Liver (tissue), 8 donors: ENCODE measurements at regions not wholly inside any gene's neighbourhood (a gene's known extent, or its start where the extent isn't known, plus 50 kb on each side); places are given as distances from the start of the nearest gene placed in this dataset.

Experiments
- DNase-seq: peaks from one replicate; pipeline ENCODE4 v3.0.0-alpha.2; 2017; ENCODE audit warnings: low spot score
- H3K27ac ChIP-seq, 2 donors: one replicate each; pipeline ENCODE4 v1.7.0; 2013; ENCODE audit warnings: inconsistent platforms in 2 of 2, low read length in 2 of 2, control low read depth in 1 of 2, low read depth in 1 of 2, mild to moderate bottlenecking in 1 of 2
- H3K27me3 ChIP-seq, 4 donors: one replicate each; pipeline versions ENCODE4 v1.6.1 to v1.7.0; 2013; ENCODE audit warnings: low read length in 3 of 4, inconsistent platforms in 1 of 4, mild to moderate bottlenecking in 1 of 4, moderate library complexity in 1 of 4; ENCODE audit not compliant: control insufficient read depth in 4 of 4, insufficient read depth in 4 of 4
- H3K36me3 ChIP-seq, 4 donors: one replicate each; pipeline versions ENCODE4 v1.6.1 to v1.7.0; 2013; ENCODE audit warnings: low read length in 3 of 4, mild to moderate bottlenecking in 3 of 4, low read depth in 1 of 4, moderate library complexity in 1 of 4; ENCODE audit not compliant: control insufficient read depth in 4 of 4, insufficient read depth in 3 of 4
- H3K4me1 ChIP-seq, 4 donors: one replicate each; pipeline versions ENCODE4 v1.6.1 to v1.7.0; 2013; ENCODE audit warnings: low read length in 3 of 4, mild to moderate bottlenecking in 3 of 4, moderate library complexity in 1 of 4; ENCODE audit not compliant: control insufficient read depth in 4 of 4, insufficient read depth in 4 of 4
- H3K4me3 ChIP-seq, 3 donors: one replicate each; pipeline versions ENCODE4 v1.6.1 to v1.7.0; 2013; ENCODE audit warnings: low read length in 3 of 3, control low read depth in 1 of 3, low read depth in 1 of 3, mild to moderate bottlenecking in 1 of 3
- H3K9ac ChIP-seq, 2 donors: one replicate each; pipeline ENCODE4 v1.7.0; 2013; ENCODE audit warnings: low read length in 2 of 2, mild to moderate bottlenecking in 2 of 2, moderate library complexity in 2 of 2, control low read depth in 1 of 2, low read depth in 1 of 2
- H3K9me3 ChIP-seq, 4 donors: one replicate each; pipeline versions ENCODE4 v1.6.1 to v1.7.0; 2013; ENCODE audit warnings: low read length in 3 of 4; ENCODE audit not compliant: control insufficient read depth in 4 of 4
- CTCF ChIP-seq: fragments of 150-350 bp; IDR thresholded peaks from 2 replicates; pipeline ENCODE4 v1.5.1; 2017; ENCODE audit warnings: improper control_type of control experiment, low read depth, low read length; ENCODE audit not compliant: missing input control
- EGR1 ChIP-seq, 2 donors: IDR thresholded peaks; 2 replicates each; pipeline ENCODE4 v1.6.1; 2016 to 2018; ENCODE audit warnings: antibody characterized with exemption in 2 of 2, low read depth in 2 of 2
- FOXA1 ChIP-seq: IDR thresholded peaks from 2 replicates; pipeline ENCODE4 v1.6.1; 2016; ENCODE audit warnings: antibody characterized with exemption
- FOXA2 ChIP-seq: IDR thresholded peaks from 2 replicates; pipeline ENCODE4 v1.6.1; 2016; ENCODE audit warnings: antibody characterized with exemption
- GABPA ChIP-seq, 2 donors: IDR thresholded peaks in 1 of 2; conservative IDR thresholded peaks in 1 of 2; 2 replicates each; pipeline ENCODE4 v1.6.1; 2016; ENCODE audit warnings: antibody characterized with exemption in 2 of 2, mild to moderate bottlenecking in 1 of 2, moderate library complexity in 1 of 2
- HNF4A ChIP-seq, 2 donors: conservative IDR thresholded peaks; 2 replicates each; pipeline ENCODE4 v1.6.1; 2016; ENCODE audit warnings: antibody characterized with exemption in 2 of 2, mild to moderate bottlenecking in 2 of 2
- HNF4G ChIP-seq: IDR thresholded peaks from 2 replicates; pipeline ENCODE4 v1.6.1; 2016; ENCODE audit warnings: antibody characterized with exemption
- JUND ChIP-seq, 2 donors: IDR thresholded peaks; 2 replicates each; pipeline ENCODE4 v1.6.1; 2016; ENCODE audit warnings: antibody characterized with exemption in 2 of 2
- MAX ChIP-seq: IDR thresholded peaks from 2 replicates; pipeline ENCODE4 v1.6.1; 2016; ENCODE audit warnings: antibody characterized with exemption
- NR2F2 ChIP-seq: IDR thresholded peaks from 2 replicates; pipeline ENCODE4 v1.6.1; 2016; ENCODE audit warnings: antibody characterized with exemption
- RAD21 ChIP-seq, 2 donors: IDR thresholded peaks; 2 replicates each; pipeline ENCODE4 v1.6.1; 2016; ENCODE audit warnings: antibody characterized with exemption in 2 of 2, mild to moderate bottlenecking in 2 of 2
- REST ChIP-seq: IDR thresholded peaks from 2 replicates; pipeline ENCODE4 v1.6.1; 2016; ENCODE audit warnings: antibody characterized with exemption, mild to moderate bottlenecking
- RXRA ChIP-seq, 2 donors: IDR thresholded peaks; 2 replicates each; pipeline ENCODE4 v1.6.1; 2017 to 2018; ENCODE audit warnings: antibody characterized with exemption in 2 of 2, mild to moderate bottlenecking in 1 of 2
- SP1 ChIP-seq: IDR thresholded peaks from 2 replicates; pipeline ENCODE4 v1.6.1; 2018; ENCODE audit warnings: antibody characterized with exemption, mild to moderate bottlenecking
- TAF1 ChIP-seq: conservative IDR thresholded peaks from 2 replicates; pipeline ENCODE4 v1.6.1; 2016; ENCODE audit warnings: antibody characterized with exemption, mild to moderate bottlenecking
- YY1 ChIP-seq: IDR thresholded peaks from 2 replicates; pipeline ENCODE4 v1.6.1; 2016; ENCODE audit warnings: antibody characterized with exemption, mild to moderate bottlenecking
- ZBTB33 ChIP-seq: IDR thresholded peaks from 2 replicates; pipeline ENCODE4 v1.6.1; 2016; ENCODE audit warnings: antibody characterized with exemption
- WGBS: extraction: QIAGEN DNeasy Blood & Tissue Kit; methylation state at CpG from one replicate; pipeline ENCODE4 v1.1.7; 2013; 5-methylcytosine and 5-hydroxymethylcytosine counted together
- TF ChIP-seq, protein P1 (sequence below): IDR thresholded peaks from 2 replicates; pipeline ENCODE4 v1.6.1; 2016; ENCODE audit warnings: antibody characterized with exemption
- donor health status: healthy.
- donor health status: healthy.
- donor health status: healthy.
- donor health status: healthy.
- donor health status: healthy.

- no peak for TF ChIP-seq ZBTB33
Observed at GRCh38 chr13:87123987-87124784, 547.0 kb upstream of the SLITRK5 start (continued).

DNA sequence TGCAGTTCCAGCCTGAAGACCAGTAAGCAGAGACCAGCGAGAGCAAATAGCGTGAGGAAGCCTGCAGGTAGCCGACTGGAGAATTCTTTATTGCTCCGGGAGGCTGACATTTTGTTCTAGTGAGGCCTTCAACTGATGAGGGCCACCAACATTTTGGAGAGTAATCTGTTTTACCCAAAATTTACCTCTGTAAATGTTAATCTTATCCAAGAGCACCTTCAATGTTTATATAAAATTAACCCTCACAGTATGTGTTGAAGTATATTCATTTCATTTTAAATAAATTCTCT, 546.4 kb upstream of the SLITRK5 start:
- no peak for TF ChIP-seq TAF1
- TF ChIP-seq REST: no peak
- TF ChIP-seq GABPA (IDR thresholded peaks at IDR 0.05 in 1 of 2, conservative IDR thresholded peaks at IDR 0.05 in 1 of 2): no peak
- TF ChIP-seq EGR1 (IDR thresholded peaks at IDR 0.05; ENCODE audit: low read depth in 2 of 2): no peak
- no peak for TF ChIP-seq HNF4A (conservative IDR thresholded peaks at IDR 0.05)
- no peak for TF ChIP-seq RXRA (IDR thresholded peaks at IDR 0.05)
- TF ChIP-seq SP1: no peak
- no peak for TF ChIP-seq YY1
- TF ChIP-seq JUND (IDR thresholded peaks at IDR 0.05): no peak
- TF ChIP-seq, protein P1, sequence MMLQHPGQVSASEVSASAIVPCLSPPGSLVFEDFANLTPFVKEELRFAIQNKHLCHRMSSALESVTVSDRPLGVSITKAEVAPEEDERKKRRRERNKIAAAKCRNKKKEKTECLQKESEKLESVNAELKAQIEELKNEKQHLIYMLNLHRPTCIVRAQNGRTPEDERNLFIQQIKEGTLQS: no peak
- TF ChIP-seq RAD21 (IDR thresholded peaks at IDR 0.05): no peak
- TF ChIP-seq ZBTB33: no peak
- no peak for TF ChIP-seq FOXA2
- no peak for TF ChIP-seq CTCF
- TF ChIP-seq NR2F2: no peak
- no peak for TF ChIP-seq FOXA1
- no peak for TF ChIP-seq HNF4G
- no peak for TF ChIP-seq MAX
- Histone ChIP-seq H3K27me3 (no peaks in the 10 kb centered on the region), H3K36me3 (no peaks in the 10 kb centered on the region), H3K4me3 (no peak overlapping the region), H3K9me3 (no peaks in the 10 kb centered on the region), H3K4me1 (no peaks in the 10 kb centered on the region), H3K27ac (no peak overlapping the region), H3K9ac (no peak overlapping the region)
- 83% methylated on average over 4 of the region's 4 CpGs for WGBS
- DNase-seq: no peak
